ENCODE measurements at regions not wholly inside any gene's neighbourhood (a gene's known extent, or its start where the extent isn't known, plus 50 kb on each side); places are given as distances from the start of the nearest gene placed in this dataset.

- TF ChIP-seq CTCF (IDR thresholded peaks at IDR 0.05; ENCODE audit: low read length) (no peak), EZH2 (optimal IDR thresholded peaks at IDR 0.05; ENCODE audit: low read depth, low read length) (no peak), EZH2phosphoT487 (IDR thresholded peaks at IDR 0.05; ENCODE audit: low read length) (no peak)
Observed at GRCh38 chr17:21528031-21528695, 152.0 kb downstream of the KCNJ12 start.
